ENCODE measurements at regions not wholly inside any gene's neighbourhood (a gene's known extent, or its start where the extent isn't known, plus 50 kb on each side); places are given as distances from the start of the nearest gene placed in this dataset.

- TF ChIP-seq BRCA1 (IDR thresholded peaks at IDR 0.05; ENCODE audit: low read depth, low read length), result no peak
- no peak for TF ChIP-seq CTCF (IDR thresholded peaks at IDR 0.05; ENCODE audit: control extremely low read depth in 1 of 3, insufficient read depth in 1 of 3, low read depth in 1 of 3, low read length in 3 of 3)
- no peak for TF ChIP-seq JUN (IDR thresholded peaks at IDR 0.05; ENCODE audit: low read depth, low read length)
- no peak for TF ChIP-seq EZH2 (IDR thresholded peaks at IDR 0.05; ENCODE audit: low read depth, low read length, severe bottlenecking)
- no peak for TF ChIP-seq POLR2A (IDR thresholded peaks at IDR 0.05; ENCODE audit: control extremely low read depth in 1 of 2, low read depth in 2 of 2, low read length in 2 of 2)
Measured at GRCh38 chr2:2600366-2600765, 269.3 kb upstream of the MYT1L start.

Data from H1 (cell line).